ENCODE measurements at regions not wholly inside any gene's neighbourhood (a gene's known extent, or its start where the extent isn't known, plus 50 kb on each side); places are given as distances from the start of the nearest gene placed in this dataset.

DNA sequence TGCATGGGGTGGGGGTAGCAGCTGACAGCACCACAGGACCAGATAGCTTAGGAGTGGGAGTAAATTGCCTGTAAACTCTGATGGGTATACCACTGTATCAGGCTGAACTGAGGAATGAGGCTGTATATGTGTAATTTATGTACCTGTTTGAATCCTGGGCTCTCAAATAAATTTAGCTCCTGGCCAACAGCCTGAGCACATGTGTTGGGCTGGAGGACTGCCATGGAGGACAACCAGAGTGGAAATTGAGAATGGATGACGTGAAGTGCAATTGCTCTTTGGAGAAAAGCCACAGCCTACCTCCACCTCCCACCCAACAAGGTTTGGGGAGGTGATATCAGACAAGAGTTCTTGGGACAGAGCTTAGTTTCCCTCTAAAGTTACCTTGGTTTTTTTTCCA lies 328.6 kb upstream of the PROK2 start:
- WGBS, 2 donors = 77 to 88% methylated on average over 1 of the region's 1 CpG

GRCh38 chr3:72112435-72112834 lies 327.5 kb upstream of the PROK2 start:
- no peak for TF ChIP-seq CTCF (IDR thresholded peaks at IDR 0.05)
- TF ChIP-seq EP300 (IDR thresholded peaks at IDR 0.05) = no peak
- TF ChIP-seq POLR2A (IDR thresholded peaks at IDR 0.05) = no peak
- Histone ChIP-seq H3K4me1 (no peaks in the 10 kb centered on the region), H3K36me3 (no peaks in the 10 kb centered on the region), H3K4me3 (no peak overlapping the region), H3K9me3 (no peaks in the 10 kb centered on the region), H3K27me3 (no peaks in the 10 kb centered on the region), H3K27ac (no peak overlapping the region)
- no peak for DNase-seq (ENCODE audit: low spot score in 2 of 2)
- WGBS, 2 donors = 90 to 94% methylated on average over 3 of the region's 3 CpGs

More for the DNA sequence above, 328.6 kb upstream of the PROK2 start:
- no peak for DNase-seq (ENCODE audit: low spot score in 2 of 2)
- Histone ChIP-seq H3K4me3 (no peak overlapping the region), H3K9me3 (no peaks in the 10 kb centered on the region), H3K4me1 (no peaks in the 10 kb centered on the region), H3K27ac (no peak overlapping the region), H3K36me3 (no peaks in the 10 kb centered on the region), H3K27me3 (no peaks in the 10 kb centered on the region)
- no peak for TF ChIP-seq CTCF (IDR thresholded peaks at IDR 0.05)
- TF ChIP-seq EP300 (IDR thresholded peaks at IDR 0.05) = no peak
- no peak for TF ChIP-seq POLR2A (IDR thresholded peaks at IDR 0.05)

DNA sequence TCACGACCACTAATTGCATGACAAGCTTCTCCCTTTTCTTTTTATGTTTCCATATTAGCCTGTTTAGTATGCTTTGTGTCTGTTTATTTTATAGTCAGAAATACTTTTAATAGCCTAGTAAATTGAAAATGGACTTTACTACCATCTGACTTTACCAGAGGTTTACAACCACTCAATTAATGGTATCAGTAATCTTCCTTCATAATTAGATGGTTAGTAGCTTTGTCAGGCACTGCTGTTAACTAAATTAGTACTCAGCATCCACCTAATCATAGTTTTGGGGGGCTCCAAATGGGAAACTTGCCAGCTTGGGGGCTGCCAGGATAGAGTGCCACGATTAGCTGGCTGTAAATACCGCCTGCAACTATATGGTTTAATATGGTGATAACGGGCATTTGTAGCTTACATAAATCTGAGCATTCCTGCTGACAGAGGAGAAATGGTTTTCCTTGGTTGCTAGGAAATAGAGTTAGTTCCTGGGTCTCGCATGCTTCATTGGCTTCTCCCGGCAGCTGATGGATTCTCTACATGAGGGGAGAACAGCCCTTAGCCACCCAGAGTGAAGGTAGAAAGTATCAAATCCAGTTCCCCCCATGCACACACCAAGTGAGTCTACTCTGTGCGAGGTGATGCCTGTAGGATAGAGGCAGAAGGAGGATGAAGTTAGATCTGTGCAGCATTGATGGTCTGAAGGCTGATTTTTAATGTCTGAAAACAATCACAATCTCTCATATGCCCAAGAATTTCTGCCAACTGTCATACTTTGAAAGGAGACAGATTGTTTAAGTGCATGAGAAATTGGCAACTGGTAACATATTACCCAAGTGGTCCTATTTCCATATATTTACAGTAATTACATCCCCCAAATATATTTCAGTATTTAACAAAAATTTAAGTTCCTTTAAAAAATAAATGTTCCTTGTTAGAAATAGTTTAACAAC lies 326.6 kb upstream of the PROK2 start:
- Histone ChIP-seq H3K4me1 (no peaks in the 10 kb centered on the region), H3K9me3 (no peaks in the 10 kb centered on the region), H3K27ac (no peak overlapping the region), H3K27me3 (no peaks in the 10 kb centered on the region), H3K36me3 (no peaks in the 10 kb centered on the region), H3K4me3 (no peak overlapping the region)
- WGBS, 2 donors = 71 to 81% methylated on average over 7 of the region's 7 CpGs
- no peak for DNase-seq (ENCODE audit: low spot score in 2 of 2)
- TF ChIP-seq CTCF (IDR thresholded peaks at IDR 0.05) = no peak
- TF ChIP-seq POLR2A (IDR thresholded peaks at IDR 0.05) = no peak
- TF ChIP-seq EP300 (IDR thresholded peaks at IDR 0.05) = no peak

DNA sequence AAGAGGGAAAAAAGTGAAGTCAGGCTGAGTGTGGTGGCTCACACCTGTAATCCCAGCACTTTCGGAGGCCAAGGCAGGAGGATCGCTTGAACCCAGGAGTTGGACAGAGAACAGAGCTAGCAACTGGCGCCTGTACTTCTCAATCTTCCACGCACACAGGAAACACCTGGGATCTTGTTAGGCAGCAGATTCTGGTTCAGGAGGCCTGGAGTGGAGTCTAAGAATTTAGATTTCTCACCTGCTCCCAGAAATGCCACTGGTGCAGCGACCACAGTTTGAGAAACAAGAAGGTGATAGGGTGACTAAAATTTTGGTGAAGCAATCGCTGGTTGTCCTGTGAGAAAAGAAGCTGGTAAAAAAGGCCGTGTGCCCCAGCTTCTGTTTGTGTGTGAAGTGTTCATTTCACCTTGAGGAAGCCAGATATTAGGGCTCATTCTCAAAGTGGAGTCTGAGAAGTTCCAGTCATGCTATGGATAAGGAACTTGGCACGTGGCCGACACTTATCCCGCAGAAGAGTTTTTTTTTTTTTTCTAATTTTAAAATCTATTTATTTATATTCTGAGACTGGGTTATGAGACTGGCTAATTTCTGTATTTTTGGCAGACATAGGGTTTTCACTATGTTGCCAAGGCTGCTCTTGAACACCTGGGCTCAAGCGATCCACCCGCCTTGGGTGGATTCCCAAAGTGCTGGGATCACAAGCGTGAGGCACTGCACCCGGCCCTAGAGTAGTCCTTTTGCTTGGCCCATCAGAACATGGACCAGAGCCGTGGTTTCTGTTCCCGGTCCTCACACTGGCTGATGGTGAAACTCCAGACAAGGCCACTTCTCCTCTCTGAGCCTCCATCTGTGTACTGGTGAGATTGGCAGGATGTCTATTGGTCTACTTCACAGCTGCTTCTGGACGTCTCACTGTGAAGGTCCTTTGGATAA lies 324.6 kb upstream of the PROK2 start:
- Histone ChIP-seq H3K4me3 (no peak overlapping the region), H3K9me3 (no peaks in the 10 kb centered on the region), H3K36me3 (no peaks in the 10 kb centered on the region), H3K27me3 (no peaks in the 10 kb centered on the region), H3K27ac (no peak overlapping the region), H3K4me1 (no peaks in the 10 kb centered on the region)
- WGBS, 2 donors = 86 to 87% methylated on average over 17 of the region's 17 CpGs
- DNase-seq (ENCODE audit: low spot score in 2 of 2) = no peak
- TF ChIP-seq EP300 (IDR thresholded peaks at IDR 0.05) (no peak), CTCF (IDR thresholded peaks at IDR 0.05) (no peak), POLR2A (IDR thresholded peaks at IDR 0.05) (no peak)
